Right atrium auricular region (tissue), 2 donors: ENCODE measurements at regions not wholly inside any gene's neighbourhood (a gene's known extent, or its start where the extent isn't known, plus 50 kb on each side); places are given as distances from the start of the nearest gene placed in this dataset.

Source experiments
- DNase-seq: peaks from one replicate; pipeline ENCODE4 v3.0.0-alpha.2; 2019; ENCODE audit warnings: low spot score
- H3K27ac ChIP-seq, 2 donors: fragments of 200-600 bp; sonication (generic); 1 replicate in 1 of 2; 2 replicates in 1 of 2; pipeline ENCODE4 v1.5.1; 2016 to 2019
- H3K27me3 ChIP-seq, 2 donors: fragments of 200-600 bp; sonication (generic); one replicate each; pipeline versions ENCODE4 v1.5.1 to v1.6.0; 2017 to 2019
- H3K36me3 ChIP-seq: fragments of 200-600 bp; sonication (generic); one replicate; pipeline ENCODE4 v1.5.1; 2016
- H3K4me1 ChIP-seq, 2 donors: fragments of 200-600 bp; sonication (generic); one replicate each; pipeline versions ENCODE4 v1.5.1 to v1.6.0; 2017 to 2019
- H3K4me3 ChIP-seq, 2 donors: fragments of 200-600 bp; sonication (generic); 1 replicate in 1 of 2; 2 replicates in 1 of 2; pipeline ENCODE4 v1.5.1; 2017 to 2019; ENCODE audit warnings: mild to moderate bottlenecking in 1 of 2, moderate library complexity in 1 of 2
- H3K9me3 ChIP-seq, 2 donors: fragments of 200-600 bp; sonication (generic); one replicate each; pipeline ENCODE4 v1.5.1; 2019
- TF ChIP-seq, protein P1 (sequence below), 2 donors: fragments of 200-600 bp; sonication (generic); IDR thresholded peaks; one replicate each; pipeline ENCODE4 v1.5.1; 2019; ENCODE audit warnings: antibody characterized with exemption in 2 of 2

DNA sequence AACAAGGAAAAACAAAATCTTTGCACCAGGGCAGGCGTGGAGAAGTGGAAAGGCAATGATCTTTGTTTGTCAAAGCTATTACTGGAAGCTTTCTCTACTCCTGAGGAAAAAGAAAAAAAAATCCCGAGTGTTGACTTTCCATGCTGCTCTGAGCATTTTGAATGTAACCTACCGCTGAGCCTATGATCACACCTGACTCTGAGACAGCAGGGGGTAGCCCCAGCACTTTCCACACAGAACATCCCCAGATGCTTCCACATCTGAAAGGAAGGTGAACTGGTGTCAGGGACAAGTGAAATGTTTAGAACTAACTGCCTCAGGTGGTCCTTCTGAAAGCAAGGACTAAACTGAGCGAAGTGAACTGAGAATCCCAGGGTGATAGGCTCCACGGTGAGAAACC is 1315.1 kb upstream of the DDX18 start:
- Histone ChIP-seq H3K27me3 (no peaks in the 10 kb centered on the region), H3K9me3 (no peaks in the 10 kb centered on the region), H3K4me3 (no peak overlapping the region), H3K36me3 (no peaks in the 10 kb centered on the region), H3K4me1 (no peaks in the 10 kb centered on the region), H3K27ac (no peak overlapping the region)
- TF ChIP-seq, protein P1, sequence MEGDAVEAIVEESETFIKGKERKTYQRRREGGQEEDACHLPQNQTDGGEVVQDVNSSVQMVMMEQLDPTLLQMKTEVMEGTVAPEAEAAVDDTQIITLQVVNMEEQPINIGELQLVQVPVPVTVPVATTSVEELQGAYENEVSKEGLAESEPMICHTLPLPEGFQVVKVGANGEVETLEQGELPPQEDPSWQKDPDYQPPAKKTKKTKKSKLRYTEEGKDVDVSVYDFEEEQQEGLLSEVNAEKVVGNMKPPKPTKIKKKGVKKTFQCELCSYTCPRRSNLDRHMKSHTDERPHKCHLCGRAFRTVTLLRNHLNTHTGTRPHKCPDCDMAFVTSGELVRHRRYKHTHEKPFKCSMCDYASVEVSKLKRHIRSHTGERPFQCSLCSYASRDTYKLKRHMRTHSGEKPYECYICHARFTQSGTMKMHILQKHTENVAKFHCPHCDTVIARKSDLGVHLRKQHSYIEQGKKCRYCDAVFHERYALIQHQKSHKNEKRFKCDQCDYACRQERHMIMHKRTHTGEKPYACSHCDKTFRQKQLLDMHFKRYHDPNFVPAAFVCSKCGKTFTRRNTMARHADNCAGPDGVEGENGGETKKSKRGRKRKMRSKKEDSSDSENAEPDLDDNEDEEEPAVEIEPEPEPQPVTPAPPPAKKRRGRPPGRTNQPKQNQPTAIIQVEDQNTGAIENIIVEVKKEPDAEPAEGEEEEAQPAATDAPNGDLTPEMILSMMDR (IDR thresholded peaks at IDR 0.05) = no peak
- DNase-seq = no peak

DNA sequence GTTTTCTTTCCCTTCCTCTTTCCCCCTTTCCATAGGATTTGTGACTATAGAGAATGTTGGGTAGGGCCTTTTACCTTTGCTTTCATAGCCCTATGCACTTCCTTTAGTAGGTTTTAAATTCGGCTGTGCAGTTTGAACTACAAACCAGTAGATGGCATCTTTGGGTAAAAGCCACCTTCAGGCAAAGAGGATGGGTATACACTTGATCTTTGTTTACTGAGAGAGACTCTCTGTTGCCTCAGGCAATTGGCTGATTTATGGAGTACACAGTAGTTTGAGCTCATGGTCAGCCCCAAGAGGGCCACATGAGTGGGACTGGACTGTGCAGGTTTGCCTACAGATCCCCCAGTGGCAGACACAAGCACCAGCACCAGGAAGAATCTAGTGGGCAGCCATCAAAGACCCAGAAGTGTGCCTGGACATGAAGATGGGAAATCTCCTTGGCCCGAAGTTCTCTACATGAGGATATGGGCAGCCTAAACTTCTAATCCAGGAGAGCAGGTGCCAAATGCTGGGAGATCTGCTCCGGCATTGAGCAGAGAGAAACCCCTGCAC is 1304.3 kb upstream of the DDX18 start:
- no peak overlapping the region for H3K4me3 ChIP-seq
- DNase-seq = no peak
- no peaks in the 10 kb centered on the region for H3K9me3 ChIP-seq
- TF ChIP-seq, protein P1 (IDR thresholded peaks at IDR 0.05) = no peak
- no peaks in the 10 kb centered on the region for H3K4me1 ChIP-seq
- H3K27me3 ChIP-seq = no peaks in the 10 kb centered on the region
- H3K27ac ChIP-seq = no peak overlapping the region
- no peaks in the 10 kb centered on the region for H3K36me3 ChIP-seq

DNA sequence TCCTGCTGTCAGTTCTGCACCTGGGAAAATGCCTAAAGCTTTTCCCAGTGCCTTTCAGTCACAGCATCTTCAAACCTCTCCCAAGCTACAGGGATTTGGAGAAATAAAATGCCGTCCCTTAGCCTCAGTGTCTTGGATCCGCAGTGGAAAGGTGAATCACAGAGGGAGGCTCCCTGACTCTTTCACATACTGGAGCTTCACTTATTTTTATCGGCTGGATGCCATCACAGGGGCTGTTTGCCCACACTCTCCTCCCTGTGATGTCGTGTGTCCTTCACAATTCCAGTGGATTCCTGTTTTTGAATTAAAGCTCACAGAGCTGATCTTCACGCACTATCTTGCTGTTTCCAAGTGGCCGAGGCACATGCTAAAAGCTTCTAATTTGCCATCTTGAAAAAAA is 1303.1 kb upstream of the DDX18 start:
- H3K4me3 ChIP-seq = no peak overlapping the region
- no peaks in the 10 kb centered on the region for H3K4me1 ChIP-seq
- no peaks in the 10 kb centered on the region for H3K9me3 ChIP-seq
- H3K27me3 ChIP-seq = no peaks in the 10 kb centered on the region
- no peak for DNase-seq
- TF ChIP-seq, protein P1 (IDR thresholded peaks at IDR 0.05) = no peak
- no peak overlapping the region for H3K27ac ChIP-seq
- H3K36me3 ChIP-seq = no peaks in the 10 kb centered on the region

DNA sequence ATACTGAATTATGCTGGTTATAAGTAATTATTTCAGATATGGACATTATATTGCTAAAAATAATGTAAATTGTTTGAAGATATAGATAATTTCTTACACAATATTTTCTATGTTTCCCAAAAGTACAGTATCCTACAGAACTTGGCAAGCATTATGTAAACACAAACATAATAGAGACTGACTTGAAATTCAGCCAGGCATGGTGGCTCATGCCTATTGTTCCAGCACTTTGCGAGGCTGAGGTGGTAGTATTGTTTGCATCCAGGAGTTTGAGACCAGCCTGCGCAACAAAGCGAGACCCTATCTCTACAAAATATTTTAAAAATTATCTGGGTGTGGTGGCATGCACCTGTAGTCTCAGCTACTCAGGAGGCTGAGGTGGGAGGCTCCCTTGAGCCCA is 1300.5 kb upstream of the DDX18 start:
- Histone ChIP-seq H3K27me3 (no peaks in the 10 kb centered on the region), H3K27ac (no peak overlapping the region)
- DNase-seq = no peak

DNA sequence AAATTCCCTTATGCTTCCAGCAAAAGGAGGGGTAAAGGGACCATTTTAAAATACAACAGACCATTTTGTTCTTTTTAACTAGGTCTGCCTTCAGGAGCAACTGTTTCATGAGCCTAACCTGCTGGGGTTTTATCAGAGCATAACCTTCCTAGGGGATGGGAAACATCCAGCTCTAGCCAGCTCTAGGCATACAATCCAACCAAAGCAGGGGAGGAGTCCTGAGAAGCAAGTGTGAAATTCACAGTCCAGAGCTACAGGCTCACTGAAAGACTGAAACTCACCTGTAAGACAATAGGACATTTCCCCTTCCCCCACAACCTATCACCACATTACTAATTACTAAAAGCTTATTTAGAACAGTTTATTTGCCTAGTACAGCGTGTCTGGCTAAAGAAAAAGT is 1296.6 kb upstream of the DDX18 start:
- H3K4me1 ChIP-seq = no peaks in the 10 kb centered on the region
- H3K27ac ChIP-seq = no peak overlapping the region
- no peaks in the 10 kb centered on the region for H3K27me3 ChIP-seq
- TF ChIP-seq, protein P1 (IDR thresholded peaks at IDR 0.05) = no peak
- no peak for DNase-seq
- no peaks in the 10 kb centered on the region for H3K9me3 ChIP-seq
- no peaks in the 10 kb centered on the region for H3K36me3 ChIP-seq
- H3K4me3 ChIP-seq = no peak overlapping the region

More for the DNA sequence above, 1300.5 kb upstream of the DDX18 start:
- TF ChIP-seq, protein P1 (IDR thresholded peaks at IDR 0.05) = no peak
- no peak overlapping the region for H3K4me3 ChIP-seq
- H3K36me3 ChIP-seq = no peaks in the 10 kb centered on the region
- no peaks in the 10 kb centered on the region for H3K4me1 ChIP-seq
- no peaks in the 10 kb centered on the region for H3K9me3 ChIP-seq

DNA sequence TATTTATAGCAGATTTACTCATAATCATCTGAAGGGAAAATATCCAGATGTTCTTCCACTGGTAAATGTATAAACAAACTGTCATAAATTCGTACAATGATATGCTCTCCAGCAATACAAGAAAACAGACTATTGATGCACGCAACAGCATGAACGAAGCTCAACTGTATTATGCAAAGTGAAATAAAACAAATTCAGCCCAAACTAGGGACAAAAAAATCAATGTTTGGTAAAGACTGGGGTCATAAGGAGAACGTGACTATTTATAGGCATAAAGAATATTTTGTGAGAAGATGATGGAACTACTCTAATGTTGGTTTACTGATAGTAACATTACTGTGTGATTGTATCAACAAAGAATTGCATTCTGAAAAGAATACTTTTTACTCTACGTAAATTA is 1276.7 kb upstream of the DDX18 start:
- Histone ChIP-seq H3K27me3 (no peaks in the 10 kb centered on the region), H3K4me3 (no peak overlapping the region), H3K9me3 (no peaks in the 10 kb centered on the region), H3K4me1 (no peaks in the 10 kb centered on the region), H3K27ac (no peak overlapping the region), H3K36me3 (no peaks in the 10 kb centered on the region)
- TF ChIP-seq, protein P1 (IDR thresholded peaks at IDR 0.05) = no peak
- DNase-seq = no peak
